Psoas muscle (tissue), 7 donors: ENCODE measurements at regions not wholly inside any gene's neighbourhood (a gene's known extent, or its start where the extent isn't known, plus 50 kb on each side); places are given as distances from the start of the nearest gene placed in this dataset.

Experiments
- ATAC-seq, 4 donors: fragments of 200-7000 bp; cut with Tn5 transposase; one replicate each; pipeline ENCODE4 v1.9.1; 2020; ENCODE audit warnings: moderate library complexity in 3 of 4, mild to moderate bottlenecking in 2 of 4
- DNase-seq, 2 donors: peaks; one replicate each; pipeline ENCODE4 v3.0.0-alpha.2; 2020
- H3K27ac ChIP-seq: fragments of 200-600 bp; one replicate; pipeline ENCODE4 v1.8.0; 2022
- H3K27me3 ChIP-seq, 3 donors: fragments of 200-600 bp in 1 of 3; one replicate each; pipeline versions ENCODE4 v1.6.1 to v1.8.0; 2013 to 2022; ENCODE audit warnings: low read length in 2 of 3, mild to moderate bottlenecking in 2 of 3, moderate library complexity in 1 of 3; ENCODE audit not compliant: insufficient read depth in 3 of 3
- H3K36me3 ChIP-seq, 2 donors: fragments of 200-600 bp in 1 of 2; one replicate each; pipeline versions ENCODE4 v1.6.1 to v1.8.0; 2013 to 2022; ENCODE audit warnings: low read depth in 1 of 2, mild to moderate bottlenecking in 1 of 2, moderate library complexity in 1 of 2; ENCODE audit not compliant: insufficient read depth in 1 of 2
- H3K4me1 ChIP-seq: fragments of 200-600 bp; one replicate; pipeline ENCODE4 v1.8.0; 2022
- H3K4me3 ChIP-seq: fragments of 200-600 bp; one replicate; pipeline ENCODE4 v1.8.0; 2022; ENCODE audit warnings: mild to moderate bottlenecking
- H3K9me3 ChIP-seq: fragments of 200-600 bp; one replicate; pipeline ENCODE4 v1.8.0; 2022
- WGBS, 3 donors: extraction: QIAGEN DNeasy Blood & Tissue Kit; methylation state at CpG; one replicate each; pipeline versions ENCODE4 v1.1.6 to v1.1.7; 2013; 5-methylcytosine and 5-hydroxymethylcytosine counted together
- intact Hi-C, 2 donors: fragments of 100-400 bp; cut with DNase I; formaldehyde crosslinking; loops; one replicate each; pipeline versions ENCODE4 v1.11.0 to v1.14.2; 2022
- TF ChIP-seq, protein P1 (sequence below): fragments of 200-600 bp; IDR thresholded peaks from one replicate; pipeline ENCODE4 v1.8.0; 2022; ENCODE audit warnings: antibody characterized with exemption
- donor health status: healthy with polysubstance abuse.
- donor health status: DM: no; HTN: no; CAD: no; lungs with moderate emphysema.
- donor health status: Bipolar disorder and iron deficiency.
- donor health status: healthy.
- donor health status: DM: yes; HTN: yes; CAD: no.
- donor health status: DM: no; HTN: no; CAD: no.
- donor health status: DM: yes; HTN: yes; CAD: no.

GRCh38 chr5:142222866-142223558, 101.8 kb downstream of the SPRY4 start:
- DNase-seq (no peak), ATAC-seq (no peak)
- H3K4me1 ChIP-seq: no peaks in the 10 kb centered on the region
- 85 to 88% (median 86%) methylated on average over 12 of the region's 12 CpGs for WGBS, 3 donors
- no peak overlapping the region for H3K27ac ChIP-seq
- TF ChIP-seq, protein P1, sequence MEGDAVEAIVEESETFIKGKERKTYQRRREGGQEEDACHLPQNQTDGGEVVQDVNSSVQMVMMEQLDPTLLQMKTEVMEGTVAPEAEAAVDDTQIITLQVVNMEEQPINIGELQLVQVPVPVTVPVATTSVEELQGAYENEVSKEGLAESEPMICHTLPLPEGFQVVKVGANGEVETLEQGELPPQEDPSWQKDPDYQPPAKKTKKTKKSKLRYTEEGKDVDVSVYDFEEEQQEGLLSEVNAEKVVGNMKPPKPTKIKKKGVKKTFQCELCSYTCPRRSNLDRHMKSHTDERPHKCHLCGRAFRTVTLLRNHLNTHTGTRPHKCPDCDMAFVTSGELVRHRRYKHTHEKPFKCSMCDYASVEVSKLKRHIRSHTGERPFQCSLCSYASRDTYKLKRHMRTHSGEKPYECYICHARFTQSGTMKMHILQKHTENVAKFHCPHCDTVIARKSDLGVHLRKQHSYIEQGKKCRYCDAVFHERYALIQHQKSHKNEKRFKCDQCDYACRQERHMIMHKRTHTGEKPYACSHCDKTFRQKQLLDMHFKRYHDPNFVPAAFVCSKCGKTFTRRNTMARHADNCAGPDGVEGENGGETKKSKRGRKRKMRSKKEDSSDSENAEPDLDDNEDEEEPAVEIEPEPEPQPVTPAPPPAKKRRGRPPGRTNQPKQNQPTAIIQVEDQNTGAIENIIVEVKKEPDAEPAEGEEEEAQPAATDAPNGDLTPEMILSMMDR: no peak
- intact Hi-C loops: no loop called here
- H3K36me3 ChIP-seq: no peaks in the 10 kb centered on the region
- H3K9me3 ChIP-seq: no peaks in the 10 kb centered on the region
- no peaks in the 10 kb centered on the region for H3K27me3 ChIP-seq
- no peak overlapping the region for H3K4me3 ChIP-seq

DNA sequence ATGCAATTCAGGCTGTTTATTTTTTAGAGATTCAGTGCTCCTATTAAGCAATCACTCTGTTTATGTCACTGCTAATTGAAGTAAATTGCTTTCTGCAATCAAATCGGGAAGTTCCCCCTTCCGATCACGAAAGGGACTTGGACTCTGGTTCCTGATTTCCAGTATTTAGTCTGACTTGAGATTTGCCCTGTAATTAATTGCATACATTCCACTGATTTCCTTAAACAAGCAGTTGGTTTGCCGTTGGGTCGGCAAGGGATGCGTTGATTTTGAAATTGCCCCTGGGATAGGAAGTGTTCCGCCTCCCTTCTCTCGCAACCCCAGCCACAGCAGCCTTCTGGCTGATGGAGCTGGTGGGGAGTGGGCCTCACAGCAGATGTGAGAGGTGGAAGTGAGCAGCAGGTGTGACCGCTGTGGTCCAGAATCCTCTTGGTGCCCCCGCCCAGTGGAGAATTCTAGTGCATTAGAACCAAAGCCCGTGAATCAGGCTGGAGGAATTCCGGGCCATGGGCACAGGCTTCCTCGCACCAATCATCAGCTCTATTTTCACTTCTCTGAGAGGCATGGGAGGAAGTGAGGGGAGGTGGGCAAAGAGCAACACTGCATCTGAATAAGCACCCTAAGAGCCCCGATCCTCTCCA, 102.5 kb downstream of the SPRY4 start:
- Histone ChIP-seq H3K4me3 (no peak overlapping the region), H3K27ac (no peak overlapping the region), H3K9me3 (no peaks in the 10 kb centered on the region), H3K4me1 (no peaks in the 10 kb centered on the region), H3K36me3 (no peaks in the 10 kb centered on the region), H3K27me3 (no peaks in the 10 kb centered on the region)
- TF ChIP-seq, protein P1: no peak
- intact Hi-C loops: no loop called here
- WGBS, 3 donors: 74 to 85% (median 76%) methylated on average over 14 of the region's 14 CpGs
- DNase-seq: no peak
- no peak for ATAC-seq

- Histone ChIP-seq H3K36me3 (no peaks in the 10 kb centered on the region), H3K27ac (no peak overlapping the region), H3K27me3 (no peaks in the 10 kb centered on the region), H3K4me3 (no peak overlapping the region), H3K9me3 (no peaks in the 10 kb centered on the region), H3K4me1 (peaks cover 6% of the 10 kb centered on the region)
- DNase-seq (no peak), ATAC-seq (no peak)
- intact Hi-C loops: no loop called here
- 69 to 72% (median 72%) methylated on average over 11 of the region's 11 CpGs for WGBS, 3 donors
- TF ChIP-seq, protein P1: no peak
Observed at GRCh38 chr5:142221091-142221860, 103.5 kb downstream of the SPRY4 start.

DNA sequence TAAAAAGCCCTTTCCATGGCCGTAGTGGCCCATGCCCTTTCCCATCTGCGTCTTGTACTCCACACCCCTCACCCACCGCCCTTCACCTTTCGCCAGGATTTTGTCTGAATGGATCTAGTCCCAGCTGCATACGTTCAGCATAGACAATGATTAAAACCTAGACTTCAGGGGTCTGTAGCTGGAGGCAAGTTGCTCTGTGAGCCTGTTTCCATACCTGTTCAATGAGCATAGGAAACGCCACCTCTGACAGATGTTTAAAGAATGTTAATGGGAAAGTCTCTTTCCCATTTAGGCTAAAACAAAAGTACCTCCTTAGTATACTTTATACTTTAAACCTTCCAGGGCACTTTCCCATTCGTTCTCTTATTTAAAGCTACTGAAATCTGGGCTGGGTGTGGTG, 105.7 kb downstream of the SPRY4 start:
- no peaks in the 10 kb centered on the region for H3K9me3 ChIP-seq
- H3K36me3 ChIP-seq: no peaks in the 10 kb centered on the region
- TF ChIP-seq, protein P1: no peak
- intact Hi-C loops: no loop called here
- DNase-seq (no peak), ATAC-seq (no peak)
- peaks cover 11% of the 10 kb centered on the region for H3K4me1 ChIP-seq
- H3K27me3 ChIP-seq: no peaks in the 10 kb centered on the region
- H3K27ac ChIP-seq: no peak overlapping the region
- H3K4me3 ChIP-seq: no peak overlapping the region
- 97 to 98% (median 97%) methylated on average over 7 of the region's 7 CpGs for WGBS, 3 donors
